Renal cortical epithelial cell (primary cell): ENCODE measurements at regions not wholly inside any gene's neighbourhood (a gene's known extent, or its start where the extent isn't known, plus 50 kb on each side); places are given as distances from the start of the nearest gene placed in this dataset.
"Not testable (repeated sequence)": the region's sequence is repeated elsewhere in the genome, so short reads cannot be mapped to it uniquely, and the experiment has no call there.

Experiments used
- DNase-seq: peaks from one replicate; pipeline ENCODE4 v3.0.0-alpha.2; 2011; ENCODE audit warnings: low read depth

- DNase-seq, result peak; percentile 15
These were observed 478.5 kb downstream of the ATP23 start for GRCh38 chr12:58419905-58420304.

- DNase-seq, result peak; percentile 45
These were observed 479.1 kb downstream of the ATP23 start for GRCh38 chr12:58420503-58420902.

- DNase-seq, result no peak
These were observed 480.6 kb downstream of the ATP23 start for GRCh38 chr12:58421990-58422389.

- DNase-seq, result peak; percentile 44
These were observed 483.5 kb downstream of the ATP23 start for GRCh38 chr12:58424735-58425392.

GRCh38 chr12:58425481-58426392 is 484.4 kb downstream of the ATP23 start:
- DNase-seq, result peak; percentile 100

- not testable (repeated sequence) for DNase-seq
These were observed 485.1 kb downstream of the ATP23 start for GRCh38 chr12:58426437-58426836.

GRCh38 chr12:58433959-58434358 is 486.3 kb downstream of the LRIG3 start:
- peak; percentile 20 for DNase-seq

GRCh38 chr12:58434726-58435125 is 485.6 kb downstream of the LRIG3 start:
- no peak for DNase-seq

- no peak for DNase-seq
These were observed 484.7 kb downstream of the LRIG3 start for GRCh38 chr12:58435647-58436046.

- no peak for DNase-seq
These were observed 478.8 kb downstream of the LRIG3 start for GRCh38 chr12:58441483-58441882.

- peak; percentile 42 for DNase-seq
These were observed 476.9 kb downstream of the LRIG3 start for GRCh38 chr12:58443273-58443980.

GRCh38 chr12:58443981-58444371 is 476.3 kb downstream of the LRIG3 start:
- DNase-seq, result peak; percentile 54

- DNase-seq, result no peak
These were observed 469.3 kb downstream of the LRIG3 start for GRCh38 chr12:58450868-58451482.

GRCh38 chr12:58452546-58452945 is 467.8 kb downstream of the LRIG3 start:
- peak; percentile 15 for DNase-seq

- no peak for DNase-seq
These were observed 467.0 kb downstream of the LRIG3 start for GRCh38 chr12:58453306-58453705.

GRCh38 chr12:58455136-58455535 is 465.2 kb downstream of the LRIG3 start:
- DNase-seq, result no peak

- DNase-seq, result peak; percentile 45
These were observed 462.2 kb downstream of the LRIG3 start for GRCh38 chr12:58458102-58458501.

GRCh38 chr12:58459191-58459590 is 461.1 kb downstream of the LRIG3 start:
- no peak for DNase-seq

GRCh38 chr12:58463051-58463450 is 457.3 kb downstream of the LRIG3 start:
- DNase-seq, result no peak

GRCh38 chr12:58465418-58465817 is 454.9 kb downstream of the LRIG3 start:
- DNase-seq, result no peak

- no peak for DNase-seq
These were observed 449.9 kb downstream of the LRIG3 start for GRCh38 chr12:58470266-58471010.
